IMR-90 (cell line): ENCODE measurements at regions not wholly inside any gene's neighbourhood (a gene's known extent, or its start where the extent isn't known, plus 50 kb on each side); places are given as distances from the start of the nearest gene placed in this dataset.

Source experiments
- ATAC-seq: fragments of 200-7000 bp; cut with Tn5 transposase; 2 replicates; pipeline ENCODE4 v1.9.1; 2020; ENCODE audit warnings: low read depth, mild to moderate bottlenecking, moderate library complexity
- BruUV-seq: library from RNA; stranded (reverse); fragments of 400-500 nt; replicated peaks from 2 replicates; lab custom pipeline; 2021; lab: Mats Ljungman, UMichigan
- CTCF ChIA-PET: fragments of 300-600 bp; formaldehyde crosslinking; extraction: SDS; loops from one replicate; lab custom pipeline; 2021; ENCODE audit warnings: antibody characterized with exemption; lab: Yijun Ruan, JAX
- POLR2A ChIA-PET: fragments of 300-600 bp; sonication (Branson Sonifier 250); formaldehyde crosslinking; loops from one replicate; lab custom pipeline; 2022; ENCODE audit warnings: antibody characterized with exemption; ENCODE audit not compliant: unreplicated experiment; lab: Charles Lee
- DNase-seq: peaks from one replicate; pipeline ENCODE4 v3.0.0; 2013
- H2AFZ ChIP-seq: replicated peaks from 2 replicates; pipeline ENCODE3; 2013; ENCODE audit warnings: low read length, mild to moderate bottlenecking; ENCODE audit not compliant: poor library complexity
- H2AK5ac ChIP-seq: 2 replicates; pipeline ENCODE4 v1.6.1; 2013; ENCODE audit warnings: low read depth, low read length, inconsistent platforms
- H2AK9ac ChIP-seq: replicated peaks from 2 replicates; pipeline ENCODE3; 2013; ENCODE audit warnings: mild to moderate bottlenecking, low read depth, low read length, moderate library complexity; ENCODE audit not compliant: poor library complexity
- H2BK120ac ChIP-seq: 2 replicates; pipeline ENCODE4 v1.6.1; 2013; ENCODE audit warnings: low read depth, low read length, inconsistent platforms
- H2BK15ac ChIP-seq: 3 replicates; pipeline ENCODE4 v1.6.1; 2013; ENCODE audit warnings: low read depth, low read length, inconsistent platforms
- H2BK20ac ChIP-seq: 2 replicates; pipeline ENCODE4 v1.6.1; 2013; ENCODE audit warnings: low read depth, mild to moderate bottlenecking, inconsistent platforms, low read length, moderate library complexity
- H2BK5ac ChIP-seq: 2 replicates; pipeline ENCODE4 v1.6.1; 2013; ENCODE audit warnings: mild to moderate bottlenecking, low read depth, low read length, inconsistent platforms; ENCODE audit not compliant: poor library complexity, severe bottlenecking
- H3K14ac ChIP-seq: replicated peaks from 2 replicates; pipeline ENCODE4 v1.6.1; 2013; ENCODE audit warnings: low read depth, low read length, inconsistent platforms
- H3K18ac ChIP-seq: 2 replicates; pipeline ENCODE4 v1.6.1; 2013; ENCODE audit warnings: low read depth, low read length, control low read depth
- H3K23ac ChIP-seq: 2 replicates; pipeline ENCODE4 v1.6.1; 2013; ENCODE audit warnings: low read depth, low read length, inconsistent platforms
- H3K27ac ChIP-seq: 2 replicates; pipeline ENCODE4 v1.5.1; 2013; ENCODE audit warnings: mild to moderate bottlenecking, control low read depth, low read length; ENCODE audit not compliant: insufficient read depth
- H3K27me3 ChIP-seq: 2 replicates; pipeline ENCODE4 v1.6.1; 2013; ENCODE audit warnings: low read length; ENCODE audit not compliant: control insufficient read depth, insufficient read depth
- H3K36me3 ChIP-seq: 2 replicates; pipeline ENCODE4 v1.6.1; 2013; ENCODE audit warnings: low read length, mixed read lengths; ENCODE audit not compliant: control insufficient read depth, insufficient read depth
- H3K4ac ChIP-seq: 2 replicates; pipeline ENCODE4 v1.6.1; 2013; ENCODE audit warnings: low read depth, low read length, inconsistent platforms
- H3K4me1 ChIP-seq: 2 replicates; pipeline ENCODE4 v1.6.1; 2013; ENCODE audit warnings: low read length, mixed read lengths; ENCODE audit not compliant: control insufficient read depth, insufficient read depth
- H3K4me2 ChIP-seq: 2 replicates; pipeline ENCODE4 v1.6.1; 2013; ENCODE audit warnings: low read depth, mild to moderate bottlenecking, control low read depth, low read length, moderate library complexity
- H3K4me3 ChIP-seq: 2 replicates; pipeline ENCODE4 v1.5.1; 2013; ENCODE audit warnings: low read depth, mild to moderate bottlenecking, control low read depth, low read length, moderate library complexity; ENCODE audit not compliant: insufficient read depth
- H3K56ac ChIP-seq: 2 replicates; pipeline ENCODE4 v1.6.1; 2013; ENCODE audit warnings: low read length, inconsistent platforms; ENCODE audit not compliant: insufficient read depth; ENCODE audit errors: extremely low read depth
- H3K79me1 ChIP-seq, 2 experiments: 2 replicates each; pipeline ENCODE4 v1.6.1; 2013; ENCODE audit warnings: low read length in 2 of 2, inconsistent platforms in 1 of 2, low read depth in 1 of 2
- H3K9ac ChIP-seq: 2 replicates; pipeline ENCODE4 v1.6.1; 2013; ENCODE audit warnings: low read depth, low read length, control low read depth
- H3K9me1 ChIP-seq: 2 replicates; pipeline ENCODE4 v1.6.1; 2013; ENCODE audit warnings: low read length, inconsistent platforms; ENCODE audit not compliant: insufficient read depth
- H3K9me3 ChIP-seq: 2 replicates; pipeline ENCODE4 v1.6.1; 2013; ENCODE audit warnings: low read length; ENCODE audit not compliant: control insufficient read depth, insufficient read depth
- H4K20me1 ChIP-seq: 2 replicates; pipeline ENCODE4 v1.6.1; 2013; ENCODE audit warnings: low read length, inconsistent platforms; ENCODE audit not compliant: insufficient read depth
- H4K5ac ChIP-seq: 2 replicates; pipeline ENCODE4 v1.6.1; 2013; ENCODE audit warnings: mild to moderate bottlenecking, low read depth, low read length, control low read depth
- H4K8ac ChIP-seq, 2 experiments: 2 replicates each; pipeline ENCODE4 v1.6.1; 2013; ENCODE audit warnings: low read depth in 2 of 2, low read length in 2 of 2, control low read depth in 1 of 2, inconsistent platforms in 1 of 2
- H4K91ac ChIP-seq: 2 replicates; pipeline ENCODE4 v1.6.1; 2013; ENCODE audit warnings: low read depth, low read length, inconsistent platforms; ENCODE audit not compliant: insufficient read depth
- BHLHE40 ChIP-seq: fragments of 150-350 bp; IDR thresholded peaks from 2 replicates; pipeline ENCODE4 v1.6.1; 2016; ENCODE audit warnings: mild to moderate bottlenecking, low read depth, low read length
- CHD1 ChIP-seq: IDR thresholded peaks from 2 replicates; pipeline ENCODE4 v1.6.1; 2012; ENCODE audit warnings: low read depth, low read length, improper control_type of control experiment
- FOS ChIP-seq: fragments of 150-350 bp; IDR thresholded peaks from 2 replicates; pipeline ENCODE4 v1.6.1; 2016; ENCODE audit warnings: low read depth, low read length
- MAZ ChIP-seq: IDR thresholded peaks from 2 replicates; pipeline ENCODE4 v1.6.1; 2012; ENCODE audit warnings: low read depth, mild to moderate bottlenecking, low read length, improper control_type of control experiment, moderate library complexity, borderline replicate concordance
- MXI1 ChIP-seq: IDR thresholded peaks from 2 replicates; pipeline ENCODE4 v1.6.1; 2012; ENCODE audit warnings: low read depth, mild to moderate bottlenecking, low read length, moderate library complexity, borderline replicate concordance
- NFE2L2 ChIP-seq: fragments of 150-350 bp; IDR thresholded peaks from 2 replicates; pipeline ENCODE4 v1.6.1; 2016; ENCODE audit warnings: low read depth, mild to moderate bottlenecking, low read length
- POLR2A ChIP-seq: IDR thresholded peaks from 2 replicates; pipeline ENCODE4 v1.6.1; 2012; ENCODE audit warnings: mild to moderate bottlenecking, low read depth, low read length
- RAD21 ChIP-seq: IDR thresholded peaks from 2 replicates; pipeline ENCODE4 v1.6.1; 2012; ENCODE audit warnings: low read length, improper control_type of control experiment
- RCOR1 ChIP-seq: IDR thresholded peaks from 2 replicates; pipeline ENCODE4 v1.6.1; 2012; ENCODE audit warnings: mild to moderate bottlenecking, low read length, improper control_type of control experiment; ENCODE audit not compliant: insufficient replicate concordance
- RFX5 ChIP-seq: IDR thresholded peaks from 2 replicates; pipeline ENCODE4 v1.8.0; 2012; ENCODE audit warnings: low read depth, mild to moderate bottlenecking, low read length, moderate library complexity
- SMC3 ChIP-seq: fragments of 150-350 bp; IDR thresholded peaks from 2 replicates; pipeline ENCODE4 v1.6.1; 2016; ENCODE audit warnings: low read depth, mild to moderate bottlenecking, antibody characterized with exemption, low read length, moderate library complexity
- WGBS, 2 experiments: methylation state at CpG; one replicate each; pipeline versions ENCODE4 v1.1.5 to v1.1.7; 2013; ENCODE audit warnings: missing lambda C conversion rate in 2 of 2; ENCODE audit not compliant: insufficient read length in 1 of 2; ENCODE audit errors: extremely low coverage in 2 of 2; 5-methylcytosine and 5-hydroxymethylcytosine counted together
- dilution Hi-C: fragments of 300-500 bp; cut with HindIII; formaldehyde crosslinking; loops from one replicate; pipeline ENCODE4 v1.14.3; 2018; ENCODE audit warnings: low sequenced_read_pairs; ENCODE audit not compliant: unreplicated experiment
- in situ Hi-C: fragments of 300-500 bp; cut with MboI; formaldehyde crosslinking; loops from 3 replicates; pipeline ENCODE4 v1.14.3; 2019; ENCODE audit warnings: low sequenced_read_pairs, inconsistent platforms, mixed read lengths
- intact Hi-C: fragments of 100-400 bp; cut with micrococcal nuclease; formaldehyde crosslinking; loops from 2 replicates; pipeline ENCODE4 v1.10.0; 2022
- TF ChIP-seq, protein P1 (sequence below): conservative IDR thresholded peaks from 2 replicates; pipeline ENCODE4 v1.5.1; 2012; ENCODE audit warnings: mild to moderate bottlenecking, low read depth, low read length, improper control_type of control experiment

DNA sequence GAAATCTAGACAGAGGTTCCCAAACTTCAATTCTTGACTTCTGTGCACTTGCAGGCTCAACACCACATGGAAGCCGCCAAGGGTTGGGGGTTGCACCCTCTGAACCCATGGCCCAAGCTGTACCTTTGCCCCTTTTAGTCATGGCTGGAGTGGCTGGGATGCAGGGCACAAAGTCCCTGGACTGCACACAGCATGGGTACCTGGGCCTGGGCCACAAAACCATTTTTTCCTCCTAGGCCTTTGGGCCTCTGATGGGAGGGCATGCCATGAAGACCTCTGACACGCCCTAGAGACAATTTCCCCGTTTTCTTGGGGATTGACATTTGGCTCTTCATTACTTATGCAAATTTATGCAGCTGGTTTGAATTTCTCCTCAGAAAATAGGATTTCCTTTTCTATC is 342.0 kb downstream of the TPBG start:
- Histone ChIP-seq H3K4me2 (no peak overlapping the region), H2AK9ac (no peak overlapping the region), H3K27me3 (no peaks in the 10 kb centered on the region; the same call in 1 of the 2 replicates), H3K4me1 (no peaks in the 10 kb centered on the region), H3K14ac (no peak overlapping the region), H4K91ac (no peak overlapping the region), H3K79me1 (no peaks in the 10 kb centered on the region), H3K23ac (no peak overlapping the region), H4K5ac (no peak overlapping the region), H2AK5ac (no peak overlapping the region), H3K4me3 (no peak overlapping the region), H3K9me3 (no peaks in the 10 kb centered on the region), H3K36me3 (no peaks in the 10 kb centered on the region), H3K27ac (no peak overlapping the region), H3K56ac (no peak overlapping the region), H2AFZ (no peak overlapping the region), H3K18ac (no peak overlapping the region), H4K8ac (no peak overlapping the region), H2BK120ac (no peak overlapping the region), H2BK5ac (no peak overlapping the region), H3K9me1 (no peaks in the 10 kb centered on the region), H3K9ac (no peak overlapping the region), H2BK15ac (no peak overlapping the region), H4K20me1 (no peaks in the 10 kb centered on the region), H2BK20ac (no peak overlapping the region), H3K4ac (no peak overlapping the region)
- POLR2A ChIA-PET: no interaction called here
- CTCF ChIA-PET: no interaction called here
- TF ChIP-seq MAZ (no peak), BHLHE40 (no peak), SMC3 (no peak), MXI1 (no peak), CHD1 (no peak), POLR2A (no peak), RAD21 (no peak), FOS (no peak), RFX5 (no peak), NFE2L2 (no peak), RCOR1 (no peak)
- TF ChIP-seq, protein P1, sequence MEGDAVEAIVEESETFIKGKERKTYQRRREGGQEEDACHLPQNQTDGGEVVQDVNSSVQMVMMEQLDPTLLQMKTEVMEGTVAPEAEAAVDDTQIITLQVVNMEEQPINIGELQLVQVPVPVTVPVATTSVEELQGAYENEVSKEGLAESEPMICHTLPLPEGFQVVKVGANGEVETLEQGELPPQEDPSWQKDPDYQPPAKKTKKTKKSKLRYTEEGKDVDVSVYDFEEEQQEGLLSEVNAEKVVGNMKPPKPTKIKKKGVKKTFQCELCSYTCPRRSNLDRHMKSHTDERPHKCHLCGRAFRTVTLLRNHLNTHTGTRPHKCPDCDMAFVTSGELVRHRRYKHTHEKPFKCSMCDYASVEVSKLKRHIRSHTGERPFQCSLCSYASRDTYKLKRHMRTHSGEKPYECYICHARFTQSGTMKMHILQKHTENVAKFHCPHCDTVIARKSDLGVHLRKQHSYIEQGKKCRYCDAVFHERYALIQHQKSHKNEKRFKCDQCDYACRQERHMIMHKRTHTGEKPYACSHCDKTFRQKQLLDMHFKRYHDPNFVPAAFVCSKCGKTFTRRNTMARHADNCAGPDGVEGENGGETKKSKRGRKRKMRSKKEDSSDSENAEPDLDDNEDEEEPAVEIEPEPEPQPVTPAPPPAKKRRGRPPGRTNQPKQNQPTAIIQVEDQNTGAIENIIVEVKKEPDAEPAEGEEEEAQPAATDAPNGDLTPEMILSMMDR: no peak
- intact Hi-C loops (no loop called here), dilution Hi-C loops (no loop called here), in situ Hi-C loops (no loop called here)
- BruUV-seq: no TSS peak
- DNase-seq (no peak), ATAC-seq (no peak)
- no CpG with 5 or more reads among the region's 3 CpGs for WGBS, 2 experiments
